Stimulated activated CD4-positive, alpha-beta T cell treated with anti-CD3 and anti-CD28 coated beads, TNF-alpha, amount 100 ng/mL, for 1 hour (primary cell): ENCODE measurements at regions not wholly inside any gene's neighbourhood (a gene's known extent, or its start where the extent isn't known, plus 50 kb on each side); places are given as distances from the start of the nearest gene placed in this dataset.

ENCODE experiments used
- DNase-seq, 3 donors: peaks; one replicate each; pipeline ENCODE4 v3.0.0-alpha.2; 2020; ENCODE audit warnings: low read depth in 3 of 3, low spot score in 1 of 3

DNA sequence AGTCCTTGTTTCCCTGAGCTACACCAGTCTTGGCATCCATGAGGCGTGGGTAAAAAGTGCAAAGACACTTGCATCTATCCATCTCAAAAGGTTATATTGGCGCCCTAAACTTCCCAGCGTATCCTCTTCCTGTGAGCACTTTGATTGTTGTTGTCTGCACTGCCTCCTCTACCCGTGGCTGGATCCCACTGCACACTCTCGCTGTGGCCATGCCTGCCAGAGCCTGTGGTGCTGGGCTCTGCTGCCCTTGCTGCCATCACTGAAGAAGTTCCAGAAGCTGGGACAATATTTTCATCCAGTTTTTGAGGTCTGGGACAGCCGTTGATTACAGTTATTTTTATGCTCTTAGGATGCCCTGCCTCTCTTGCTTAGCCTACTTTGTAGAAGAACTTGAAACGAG lies 85.3 kb upstream of the PCGF5 start:
- DNase-seq = no peak

DNA sequence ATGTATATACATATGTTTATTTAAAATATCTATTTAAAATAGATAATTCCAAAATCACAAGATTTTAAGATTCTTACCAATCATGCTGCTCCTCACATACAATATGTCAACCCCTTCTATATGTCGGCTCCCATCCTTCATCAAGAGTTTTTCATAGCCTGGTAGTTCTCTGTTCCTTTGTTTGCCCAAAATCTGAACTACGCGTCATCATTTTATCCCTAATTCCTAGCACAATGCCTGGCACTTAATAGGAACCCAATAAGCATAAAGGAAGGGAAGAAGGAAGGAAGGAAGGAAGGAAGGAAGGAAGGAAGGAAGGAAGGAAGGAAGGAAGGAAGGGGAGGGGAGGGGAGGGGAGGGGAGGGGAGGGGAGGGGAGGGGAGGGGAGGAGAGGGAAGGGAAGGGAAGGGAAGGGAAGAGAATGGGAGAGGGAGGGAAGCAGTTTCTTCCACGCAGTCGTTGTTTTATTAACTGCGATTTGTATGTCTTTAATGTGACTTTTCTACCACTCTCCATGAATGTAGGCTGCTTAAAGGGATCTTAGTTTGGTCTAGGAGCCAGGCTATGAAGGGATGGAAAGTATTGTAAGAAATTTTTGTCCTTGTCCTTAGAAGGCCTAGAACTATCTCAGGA lies 83.3 kb upstream of the PCGF5 start:
- no peak for DNase-seq

DNA sequence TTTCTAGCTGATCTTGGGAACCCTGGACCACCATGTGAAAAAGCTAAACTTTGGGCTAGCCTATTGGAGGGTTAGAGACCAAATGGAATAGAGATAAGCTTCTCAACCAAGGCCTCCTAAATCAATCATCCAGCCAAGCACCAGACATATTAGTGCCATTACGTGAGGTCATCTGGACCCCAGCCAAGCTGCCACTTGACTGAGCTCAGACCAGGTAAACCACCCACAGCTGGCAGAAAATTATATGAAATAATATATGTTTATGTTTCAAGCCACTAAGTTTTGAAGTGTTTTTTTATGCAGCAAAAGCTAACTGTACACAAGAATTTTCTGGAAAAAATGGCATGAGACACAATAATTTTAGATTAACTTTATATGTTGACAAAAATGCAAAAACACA lies 82.6 kb upstream of the PCGF5 start:
- DNase-seq = no peak

DNA sequence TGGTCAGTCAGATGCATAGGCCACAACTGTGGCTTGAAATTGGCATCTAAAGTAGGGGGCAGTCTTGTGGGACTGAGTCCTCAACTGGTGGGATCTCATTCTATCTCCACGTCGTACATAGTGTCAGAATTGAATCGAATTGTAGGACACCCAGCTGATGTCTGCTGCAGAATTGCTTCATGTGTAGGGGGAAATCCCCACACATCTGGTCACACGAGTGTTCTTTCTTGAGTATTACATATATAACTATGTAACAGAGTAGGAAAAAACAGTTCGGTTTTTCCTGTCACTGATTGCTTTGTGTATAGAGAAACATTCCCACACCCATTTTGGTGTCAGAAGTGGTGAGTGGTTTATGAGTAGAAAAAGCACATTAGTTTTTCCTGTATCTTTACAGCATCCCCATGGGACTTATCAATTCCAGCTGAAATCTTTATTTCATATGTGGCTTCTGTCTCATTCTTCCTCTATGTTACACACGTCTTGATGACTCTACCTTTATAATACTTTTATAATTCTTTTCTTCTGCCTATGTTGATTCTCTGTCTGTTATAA lies 79.4 kb upstream of the PCGF5 start:
- no peak for DNase-seq

DNA sequence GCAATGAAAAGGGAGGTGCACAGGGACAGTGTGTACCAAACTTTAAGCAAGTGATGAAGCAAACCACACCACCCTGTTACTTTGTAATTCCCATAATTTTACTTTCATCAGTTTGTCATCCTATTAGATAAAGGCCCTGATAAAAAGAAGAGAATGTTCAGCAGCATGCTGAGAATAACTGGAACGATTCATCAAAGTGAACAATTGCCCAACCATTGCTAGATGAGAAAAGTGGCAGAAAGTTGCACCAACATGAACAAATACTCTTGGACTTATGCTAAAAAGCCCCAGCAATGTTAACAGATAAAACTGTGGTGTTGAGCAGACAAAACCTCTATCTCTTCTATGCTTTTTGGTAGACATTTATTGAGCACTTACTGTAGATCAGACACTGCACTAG lies 75.5 kb upstream of the PCGF5 start:
- DNase-seq = no peak

DNA sequence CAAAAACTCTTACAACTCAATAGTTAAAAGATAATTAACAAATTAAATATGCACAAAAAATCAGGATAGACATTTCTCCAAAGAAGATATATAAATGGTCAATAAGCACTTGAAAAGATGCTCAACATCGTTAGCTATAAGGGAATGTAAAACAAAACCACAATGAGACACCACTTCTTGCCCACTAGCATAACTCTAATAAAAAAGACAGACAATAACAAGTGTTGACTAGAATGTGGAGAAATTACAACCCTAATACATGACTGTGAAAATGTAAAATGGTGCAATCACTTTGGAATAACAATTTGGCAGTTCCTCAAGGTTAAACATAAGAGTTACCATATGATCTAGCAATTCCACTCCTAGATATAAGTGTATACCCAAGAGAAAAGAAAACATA lies 74.3 kb upstream of the PCGF5 start:
- DNase-seq = no peak

DNA sequence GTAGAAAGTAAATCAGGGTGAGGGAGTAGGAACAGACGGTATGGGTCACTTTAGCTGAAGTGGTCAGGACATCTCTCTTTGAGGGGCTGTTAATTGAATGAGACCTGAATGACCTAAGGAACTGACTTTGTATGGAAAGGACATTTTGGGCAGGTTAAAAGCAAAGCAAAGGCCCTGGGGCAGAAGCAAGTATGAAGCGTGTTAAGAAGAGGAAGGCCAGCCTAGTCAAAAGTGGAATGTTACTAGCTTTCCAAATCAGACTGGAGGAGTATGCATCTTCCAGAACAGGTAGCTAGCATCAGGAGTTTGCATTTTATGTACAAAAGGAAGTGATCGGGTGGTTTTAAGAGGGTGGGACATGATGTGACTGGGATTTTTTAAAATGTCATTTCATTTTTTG lies 70.9 kb upstream of the PCGF5 start:
- no peak for DNase-seq

DNA sequence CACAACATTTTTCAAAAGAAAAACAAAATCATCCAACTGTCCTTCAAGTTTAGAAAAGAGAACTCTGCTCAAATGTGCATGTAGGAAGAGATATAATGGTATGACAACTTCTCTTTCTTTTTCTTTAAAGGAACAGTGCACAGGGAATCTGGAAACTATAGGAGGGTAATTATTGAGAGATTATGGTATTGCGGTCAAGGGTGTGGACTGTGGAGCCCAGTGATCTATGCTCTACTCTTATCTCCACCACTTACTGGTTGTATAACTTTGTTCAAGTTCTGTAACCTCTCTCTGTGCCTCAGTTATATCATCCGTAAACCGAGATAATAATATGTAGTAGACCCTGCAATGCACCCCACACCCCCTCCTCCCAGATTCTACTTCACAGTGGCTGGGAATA lies 69.8 kb upstream of the PCGF5 start:
- DNase-seq = no peak

DNA sequence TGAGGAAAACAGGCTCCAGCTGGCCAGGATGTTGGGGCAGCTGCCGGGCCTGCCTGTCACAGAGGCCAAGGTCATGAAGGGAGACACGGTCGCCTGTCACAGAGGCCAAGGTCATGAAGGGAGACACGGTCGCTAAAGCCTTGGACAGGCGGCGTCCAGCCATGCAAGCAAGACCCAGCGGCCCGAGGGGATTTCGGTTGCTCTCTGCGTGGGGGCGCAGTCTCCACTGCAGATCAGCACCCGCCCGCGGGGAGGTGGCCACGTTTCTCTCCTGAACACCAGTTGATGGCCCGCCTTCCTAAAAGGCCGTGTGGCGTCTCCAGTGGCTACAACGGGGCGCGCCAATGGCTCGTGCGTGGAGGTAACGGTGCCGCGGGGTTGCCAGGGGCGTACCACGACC lies 67.0 kb upstream of the PCGF5 start:
- no peak for DNase-seq

DNA sequence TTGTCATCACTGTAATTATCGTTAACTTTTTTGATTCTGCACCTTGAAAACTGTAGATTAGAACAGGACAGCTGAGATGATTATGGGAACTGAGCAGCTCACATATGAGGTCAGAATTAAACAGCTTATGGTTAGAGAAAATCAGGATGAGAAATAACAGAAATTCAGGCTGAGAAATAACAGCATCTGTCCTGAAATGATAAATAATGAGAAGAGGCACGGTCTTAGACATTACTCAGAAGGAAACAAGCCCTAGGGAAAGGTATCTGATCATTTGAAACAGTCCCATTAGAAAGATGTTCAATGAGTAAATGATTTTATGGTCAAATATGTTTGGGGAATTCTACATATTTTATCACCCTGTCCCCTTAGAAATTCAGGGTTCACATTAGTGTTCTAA lies 65.6 kb upstream of the PCGF5 start:
- DNase-seq = no peak

DNA sequence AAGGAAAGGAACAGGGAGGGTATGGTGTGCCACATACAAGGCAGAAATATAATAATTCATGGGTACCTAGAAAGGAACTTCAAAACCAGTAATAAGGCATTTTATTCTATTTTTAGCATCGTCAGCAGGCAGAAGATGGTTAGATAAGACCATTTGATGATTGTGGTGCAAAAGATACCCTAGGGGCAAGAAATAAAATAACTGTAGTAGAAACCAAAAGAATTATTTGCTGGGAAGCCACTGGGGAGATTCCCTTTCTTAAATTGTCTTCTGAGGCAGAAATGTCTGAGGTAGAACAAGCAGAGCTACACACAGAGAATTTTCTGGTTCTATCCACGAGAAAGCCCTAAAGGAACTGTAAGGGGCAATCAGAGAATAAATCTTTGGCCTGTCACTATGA lies 64.3 kb upstream of the PCGF5 start:
- DNase-seq = no peak

DNA sequence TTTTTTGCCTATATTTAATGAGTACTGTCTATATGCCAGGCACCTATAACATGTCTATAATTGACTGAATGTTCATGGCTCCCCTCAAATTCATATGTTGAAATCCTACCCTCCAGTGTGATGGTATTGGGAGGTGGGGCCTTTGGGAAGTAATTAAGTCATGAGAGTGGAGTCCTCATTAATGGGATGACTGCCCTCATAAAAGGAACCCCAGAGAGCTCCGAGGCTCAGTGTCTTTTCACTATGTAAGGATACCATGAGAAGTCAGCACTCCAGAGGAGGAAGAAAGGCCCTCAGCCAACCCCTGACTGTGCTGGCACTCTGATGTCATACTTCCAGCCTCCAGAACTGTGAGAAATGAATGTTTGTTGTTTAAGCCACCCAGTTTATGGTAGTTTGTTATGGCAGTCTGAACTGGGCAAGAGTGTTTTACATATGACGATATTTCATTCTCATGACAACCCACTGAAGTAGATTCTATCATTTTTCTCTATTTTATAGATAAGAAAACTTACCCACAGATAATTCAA lies 61.1 kb upstream of the PCGF5 start:
- no peak for DNase-seq

DNA sequence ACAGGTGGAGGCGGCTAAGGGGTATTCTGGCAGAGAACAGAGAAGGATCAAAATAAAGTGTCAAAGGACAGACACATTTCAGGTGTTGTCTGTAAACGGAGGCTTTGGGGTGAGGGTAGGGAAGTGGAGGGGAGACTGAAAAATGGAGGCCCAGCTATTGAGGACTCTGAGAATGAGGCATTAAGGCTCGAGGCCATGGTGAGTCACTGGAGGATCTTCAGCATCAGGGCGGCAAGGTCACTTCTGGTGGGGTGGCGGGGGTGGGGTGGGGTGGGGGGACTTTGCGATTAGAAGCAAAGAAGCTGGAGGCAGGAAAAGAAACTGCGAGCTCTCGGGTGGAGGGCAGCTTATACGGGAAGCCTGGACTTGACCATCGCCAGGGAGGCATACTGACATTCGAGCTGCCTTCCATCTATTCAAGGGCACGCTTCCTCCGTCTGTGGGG lies 58.4 kb upstream of the PCGF5 start:
- DNase-seq = no peak

DNA sequence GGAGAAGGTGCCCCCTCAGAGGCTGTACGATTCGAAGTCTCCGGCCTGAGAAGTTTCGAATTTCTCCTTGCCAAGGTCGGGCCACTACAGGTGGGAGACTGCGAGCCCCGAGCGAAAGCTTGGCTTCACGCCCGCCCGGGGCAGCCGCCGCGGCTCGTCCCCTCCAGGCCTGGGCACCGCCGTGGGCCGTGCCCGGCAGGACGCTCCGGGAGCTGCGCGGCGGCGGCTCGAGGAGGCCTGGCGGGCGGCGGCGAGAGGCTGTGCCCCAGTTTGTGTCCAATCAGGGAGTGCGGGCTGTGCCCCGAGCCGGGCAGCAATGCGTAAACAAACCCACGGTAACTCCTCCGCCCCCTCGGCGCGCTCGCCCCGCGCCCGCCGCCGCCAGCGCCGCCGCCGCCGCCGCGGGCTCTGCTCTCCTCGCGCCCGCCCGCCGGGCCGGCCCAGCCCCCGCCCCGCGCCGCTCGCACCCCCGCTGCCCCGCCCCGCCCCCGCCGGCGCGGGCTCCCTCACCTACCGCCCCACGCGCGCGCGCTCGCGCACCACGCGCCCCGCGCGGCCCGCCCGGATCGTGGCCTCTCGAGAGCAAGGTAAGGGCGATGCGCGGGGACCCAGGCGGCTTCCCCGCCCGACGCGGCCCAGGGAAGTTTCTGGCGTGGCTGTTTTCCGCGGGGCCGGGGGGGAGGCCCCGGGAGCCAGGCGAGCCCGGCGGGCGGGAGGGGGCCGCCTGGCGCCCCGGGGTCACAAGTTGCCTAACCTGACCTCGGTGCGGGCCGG lies 57.8 kb upstream of the PCGF5 start:
- peak; percentile 33 to 67 (median 54) for DNase-seq

DNA sequence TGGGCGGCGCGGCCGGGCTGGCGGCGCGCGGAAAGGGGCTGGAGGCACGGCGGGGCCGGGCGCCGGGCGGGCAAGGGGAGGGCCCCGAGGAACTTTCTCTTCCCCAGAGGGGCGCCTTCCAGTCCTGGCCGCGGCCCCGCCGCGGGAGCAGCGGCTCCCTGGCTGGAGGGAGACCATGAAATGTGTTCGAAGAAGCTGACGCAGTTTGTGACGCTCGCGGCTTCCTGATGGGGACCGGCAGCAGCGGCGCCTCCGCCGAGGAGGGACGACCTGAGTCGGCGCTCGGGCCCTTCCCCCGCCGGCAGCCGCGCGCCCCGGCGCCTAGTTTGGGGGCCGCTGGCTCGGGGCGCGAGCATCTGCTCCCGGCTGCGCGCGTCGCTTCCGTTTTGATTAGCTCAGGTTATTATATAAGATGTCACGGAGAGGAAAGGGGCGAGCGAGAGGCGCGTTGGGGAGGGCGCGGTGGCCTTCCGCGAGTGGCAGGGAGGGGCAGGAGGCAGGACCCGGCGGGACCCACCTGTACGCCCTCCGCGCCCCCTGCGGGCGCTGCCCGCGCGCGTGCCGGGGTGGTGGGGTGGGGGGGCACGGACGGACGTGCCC lies 57.1 kb upstream of the PCGF5 start:
- peak; percentile 33 to 57 (median 53) for DNase-seq

DNA sequence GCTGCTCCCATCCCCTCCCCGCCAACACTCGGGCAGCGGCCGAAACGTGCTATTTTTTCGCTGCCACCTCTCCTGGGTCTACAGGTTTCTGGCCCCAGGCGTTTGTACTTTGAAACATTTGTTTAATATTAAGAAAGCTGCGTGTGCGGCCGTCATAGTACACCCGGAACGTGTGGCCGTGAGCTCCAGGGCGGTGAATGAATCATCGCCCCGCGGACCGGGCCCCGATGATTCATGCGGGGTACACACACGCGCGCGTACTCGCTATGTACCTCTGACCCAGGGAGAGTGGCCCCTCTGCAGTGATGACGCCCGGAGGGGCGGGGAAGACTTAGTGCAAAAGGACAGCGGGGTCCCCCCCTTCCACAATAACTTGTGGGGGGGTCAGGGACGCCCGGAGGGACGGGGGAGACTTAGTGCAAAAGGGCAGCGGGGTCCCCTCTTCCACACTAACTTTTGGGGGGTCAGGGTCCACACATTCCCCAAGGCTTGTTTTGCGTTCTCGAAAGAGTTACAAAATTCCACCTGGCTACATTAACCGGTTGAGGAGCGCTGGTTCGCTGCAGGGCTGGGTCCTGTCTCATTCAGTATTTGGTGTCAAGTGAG lies 56.5 kb upstream of the PCGF5 start:
- peak; percentile 10 to 53 (median 49) for DNase-seq

DNA sequence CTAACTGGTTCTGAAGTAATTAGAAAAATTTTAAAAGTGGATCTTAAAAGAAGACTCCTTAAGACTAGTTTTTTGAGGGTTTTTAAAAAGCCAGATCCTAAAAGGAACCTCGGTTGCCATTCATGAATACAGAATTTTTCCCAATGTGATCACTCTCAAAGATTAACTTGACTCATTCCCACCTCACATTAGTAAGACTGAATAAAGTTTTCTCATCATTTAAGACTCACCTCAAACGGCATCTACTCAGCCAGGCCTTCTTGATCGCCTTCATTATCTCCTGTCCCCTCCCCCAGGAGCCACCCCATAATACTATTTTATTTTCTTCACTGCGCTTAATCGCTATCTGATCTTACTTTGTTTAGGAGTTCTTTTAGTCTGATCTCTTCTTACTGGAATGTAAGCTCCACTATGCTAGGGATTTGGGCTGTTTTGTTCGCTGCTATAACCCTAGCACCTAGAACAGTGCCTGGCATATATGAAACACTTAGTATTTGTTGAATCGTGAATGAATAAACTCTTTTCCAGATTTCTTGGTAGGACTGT lies 55.9 kb upstream of the PCGF5 start:
- DNase-seq = no peak

DNA sequence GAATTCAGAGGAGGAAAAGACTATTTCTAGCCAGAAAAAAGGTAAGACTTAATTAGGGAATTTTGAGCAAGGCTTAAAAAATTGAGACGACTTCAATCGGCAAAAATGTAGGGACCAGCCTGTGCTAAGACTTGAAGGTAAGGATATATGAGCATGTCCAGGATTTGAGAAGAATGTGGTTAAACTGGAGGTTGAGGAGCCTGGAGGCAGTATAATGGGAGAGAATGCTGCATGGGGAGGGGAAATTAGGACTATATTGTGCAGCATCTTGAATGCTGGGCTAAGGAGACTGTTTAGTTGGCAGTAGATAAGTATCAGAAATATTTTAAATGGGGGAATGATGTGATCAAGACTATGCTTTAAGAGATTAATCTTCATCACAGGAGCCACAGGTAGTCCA lies 53.1 kb upstream of the PCGF5 start:
- no peak for DNase-seq

DNA sequence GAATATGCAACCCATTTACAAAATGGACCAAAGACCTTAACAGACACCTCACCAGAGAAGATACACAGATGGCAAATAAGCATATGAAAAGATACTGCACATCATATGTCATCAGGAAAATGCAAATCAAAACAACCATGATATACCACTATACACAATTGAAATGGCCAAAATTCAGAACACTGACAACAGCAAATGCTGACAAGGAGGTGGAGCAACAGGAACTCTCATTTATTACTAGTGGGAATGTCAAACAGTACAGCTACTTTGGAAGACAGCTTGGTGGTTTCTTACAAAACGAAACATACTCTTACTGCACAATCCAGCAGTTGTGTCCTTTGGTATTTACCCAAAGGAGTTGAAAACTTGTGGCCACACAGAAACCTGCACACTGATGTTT lies 50.0 kb upstream of the PCGF5 start:
- no peak for DNase-seq
